ENCODE measurements at regions not wholly inside any gene's neighbourhood (a gene's known extent, or its start where the extent isn't known, plus 50 kb on each side); places are given as distances from the start of the nearest gene placed in this dataset.

DNA sequence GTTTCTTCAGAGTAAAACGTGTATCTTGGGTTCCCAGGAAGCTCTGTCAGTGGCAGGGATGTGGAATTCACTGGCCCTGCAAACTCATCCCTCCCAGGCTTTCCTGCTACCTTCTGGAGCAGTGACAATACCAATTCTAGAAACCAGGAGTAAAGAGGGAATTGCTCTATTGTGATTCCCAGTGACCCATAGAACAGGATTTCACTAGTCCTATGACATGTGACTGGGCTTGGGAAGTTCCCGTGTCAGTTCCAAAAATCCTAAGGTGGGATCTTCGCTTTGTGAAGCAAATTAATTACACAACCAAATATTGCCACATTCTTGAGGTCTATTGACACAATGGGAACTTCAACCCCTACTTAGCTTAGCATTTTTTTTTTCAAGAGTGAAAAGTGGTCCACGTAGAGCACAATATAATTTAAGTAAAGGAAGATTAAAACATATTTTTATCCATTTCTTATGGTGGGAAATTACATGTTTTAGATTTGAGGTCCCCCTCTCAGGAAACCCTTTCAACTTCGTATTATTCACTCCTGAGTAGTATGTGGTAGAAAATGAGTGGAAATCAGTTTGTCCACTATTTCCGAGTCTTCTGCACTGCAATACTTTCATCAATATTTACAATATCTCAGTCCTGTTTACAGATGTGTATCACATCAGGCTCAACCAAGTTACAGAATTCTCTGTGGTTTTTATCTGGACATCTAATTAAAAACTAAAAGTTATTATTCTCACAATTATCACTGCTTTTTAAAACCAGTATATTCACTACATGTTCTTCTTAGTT is 88.9 kb upstream of the SOX5 start:
- TF ChIP-seq, protein P1, sequence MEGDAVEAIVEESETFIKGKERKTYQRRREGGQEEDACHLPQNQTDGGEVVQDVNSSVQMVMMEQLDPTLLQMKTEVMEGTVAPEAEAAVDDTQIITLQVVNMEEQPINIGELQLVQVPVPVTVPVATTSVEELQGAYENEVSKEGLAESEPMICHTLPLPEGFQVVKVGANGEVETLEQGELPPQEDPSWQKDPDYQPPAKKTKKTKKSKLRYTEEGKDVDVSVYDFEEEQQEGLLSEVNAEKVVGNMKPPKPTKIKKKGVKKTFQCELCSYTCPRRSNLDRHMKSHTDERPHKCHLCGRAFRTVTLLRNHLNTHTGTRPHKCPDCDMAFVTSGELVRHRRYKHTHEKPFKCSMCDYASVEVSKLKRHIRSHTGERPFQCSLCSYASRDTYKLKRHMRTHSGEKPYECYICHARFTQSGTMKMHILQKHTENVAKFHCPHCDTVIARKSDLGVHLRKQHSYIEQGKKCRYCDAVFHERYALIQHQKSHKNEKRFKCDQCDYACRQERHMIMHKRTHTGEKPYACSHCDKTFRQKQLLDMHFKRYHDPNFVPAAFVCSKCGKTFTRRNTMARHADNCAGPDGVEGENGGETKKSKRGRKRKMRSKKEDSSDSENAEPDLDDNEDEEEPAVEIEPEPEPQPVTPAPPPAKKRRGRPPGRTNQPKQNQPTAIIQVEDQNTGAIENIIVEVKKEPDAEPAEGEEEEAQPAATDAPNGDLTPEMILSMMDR (IDR thresholded peaks at IDR 0.05): no peak
- ATAC-seq (ENCODE audit: low FRiP score) (no peak), DNase-seq (ENCODE audit: low spot score) (no peak)

DNA sequence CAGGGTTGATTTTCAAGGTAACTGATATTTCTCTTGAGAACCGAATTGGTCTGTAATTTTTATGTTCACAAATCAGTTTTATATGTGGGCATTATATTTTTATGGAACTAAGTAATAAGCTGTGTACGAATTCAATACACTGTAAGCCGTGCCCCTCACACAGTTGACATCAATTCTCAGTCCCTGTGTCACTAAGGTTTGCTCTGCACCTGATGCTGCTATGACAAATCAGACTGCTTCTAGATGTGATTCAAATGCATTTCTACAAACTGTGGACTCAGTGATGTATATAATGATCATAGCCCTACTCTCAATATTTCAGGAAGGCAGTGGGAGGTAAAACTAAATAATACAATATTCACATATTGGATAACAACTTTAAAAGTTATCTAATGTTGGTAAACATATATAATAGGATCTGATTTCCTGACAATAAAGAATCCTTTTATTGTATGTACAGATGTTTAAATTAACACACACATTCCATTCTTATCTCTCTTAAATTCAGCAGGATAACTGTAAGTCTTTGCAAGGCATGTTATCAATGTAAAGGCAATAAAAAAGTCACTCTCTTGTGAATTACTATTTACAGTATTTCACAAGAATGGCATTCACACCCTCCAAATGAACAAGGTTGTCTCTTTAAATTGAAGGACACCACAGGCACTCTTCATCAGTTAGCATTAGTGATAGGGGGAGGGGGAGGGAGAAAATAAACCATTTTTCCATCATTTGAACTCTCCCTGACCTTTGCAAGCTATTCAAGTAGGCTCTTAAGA is 87.2 kb upstream of the SOX5 start:
- DNase-seq (ENCODE audit: low spot score): no peak
- TF ChIP-seq, protein P1 (IDR thresholded peaks at IDR 0.05): no peak
- no peak for ATAC-seq (ENCODE audit: low FRiP score)

DNA sequence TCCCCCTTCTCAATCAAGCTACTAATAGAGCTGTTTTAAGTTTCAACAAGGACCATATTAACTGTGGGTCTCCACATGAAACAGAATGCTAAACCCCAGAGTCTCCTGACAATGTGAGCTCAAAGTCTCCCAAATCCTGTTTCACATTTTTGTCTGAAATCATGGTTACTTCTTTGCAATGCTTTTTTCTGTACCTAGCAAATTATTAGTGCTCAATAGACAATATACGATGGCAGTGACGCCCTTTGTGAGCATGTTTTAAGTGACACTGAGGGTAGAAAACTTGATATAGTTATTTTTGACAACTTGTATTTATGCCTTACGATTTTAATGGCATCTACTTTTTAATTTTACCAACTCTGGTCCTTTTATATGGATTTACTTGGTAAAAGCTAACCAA is 85.4 kb upstream of the SOX5 start:
- TF ChIP-seq, protein P1 (IDR thresholded peaks at IDR 0.05): no peak
- DNase-seq (ENCODE audit: low spot score) (no peak), ATAC-seq (ENCODE audit: low FRiP score) (no peak)

DNA sequence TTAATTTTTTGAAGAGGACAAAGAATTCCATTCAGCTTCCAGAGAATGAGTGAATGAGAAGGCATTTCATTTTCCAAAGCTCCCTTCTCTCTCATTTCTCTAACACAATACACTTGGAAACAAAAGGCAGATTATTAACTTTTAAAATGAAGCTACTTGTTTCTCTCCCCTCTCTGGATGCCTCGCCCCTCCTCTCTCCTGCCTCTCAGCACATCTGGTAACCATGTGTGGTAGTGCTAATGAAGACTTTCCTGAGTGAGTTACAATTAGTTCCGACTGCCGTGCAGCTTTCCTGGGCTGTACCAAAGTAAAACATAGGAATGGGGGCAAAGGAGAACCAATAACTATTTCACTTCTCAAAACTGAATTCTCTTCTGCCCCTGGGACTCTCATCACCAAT is 84.7 kb upstream of the SOX5 start:
- TF ChIP-seq, protein P1 (IDR thresholded peaks at IDR 0.05): no peak
- DNase-seq (ENCODE audit: low spot score): no peak
- ATAC-seq (ENCODE audit: low FRiP score): no peak

DNA sequence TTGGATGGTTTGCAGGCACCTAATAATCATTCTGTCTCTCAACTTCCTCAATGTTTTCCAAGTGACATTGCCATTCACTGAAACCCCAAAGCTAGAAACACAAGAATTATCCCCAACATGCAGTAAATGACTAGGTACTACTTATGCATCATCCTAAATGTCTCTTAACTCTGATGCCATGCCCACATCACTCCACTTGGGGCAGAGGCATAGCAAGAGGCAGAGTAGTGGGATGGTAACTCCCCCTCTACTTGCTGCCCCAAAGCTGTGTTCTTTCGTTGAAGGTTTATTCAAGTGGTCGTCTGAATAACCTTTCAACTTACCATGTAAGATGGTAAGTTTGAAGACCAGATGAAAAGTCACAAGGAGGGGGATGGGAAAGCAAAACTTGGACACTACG is 77.9 kb upstream of the SOX5 start:
- TF ChIP-seq, protein P1 (IDR thresholded peaks at IDR 0.05): no peak
- DNase-seq (ENCODE audit: low spot score) (no peak), ATAC-seq (ENCODE audit: low FRiP score) (no peak)

DNA sequence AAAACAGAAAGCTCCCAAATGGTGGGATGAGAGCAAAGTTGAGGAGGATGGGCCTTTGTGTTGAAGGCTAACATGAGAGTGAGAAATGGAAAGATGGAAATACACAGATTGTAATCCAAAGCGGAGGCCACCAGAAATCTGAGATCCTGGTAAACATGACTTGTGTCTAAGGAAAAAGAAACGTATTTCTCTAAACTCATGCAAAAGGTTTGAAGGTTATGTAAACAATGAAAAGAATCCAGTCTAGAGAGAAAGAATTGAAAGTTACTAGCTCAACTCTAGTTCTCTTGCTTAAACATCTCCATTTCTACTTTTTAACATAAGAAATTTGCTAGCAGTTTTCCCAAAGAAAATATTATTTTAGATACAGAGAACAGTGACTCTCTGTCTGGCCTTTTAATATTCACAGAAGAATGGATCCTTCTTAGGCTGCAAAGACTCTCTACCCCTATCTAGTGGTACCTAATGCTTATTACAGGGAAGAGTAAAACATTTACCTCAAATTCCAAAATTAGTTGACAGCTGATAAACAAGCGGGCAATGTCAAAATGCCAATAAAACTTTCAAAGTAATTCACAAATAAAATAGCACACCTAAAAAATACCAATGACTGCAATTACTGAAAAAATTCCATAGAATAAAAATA is 75.8 kb upstream of the SOX5 start:
- no peak for DNase-seq (ENCODE audit: low spot score)
- no peak for ATAC-seq (ENCODE audit: low FRiP score)
- TF ChIP-seq, protein P1 (IDR thresholded peaks at IDR 0.05): no peak

All from omental fat pad (tissue), 3 donors.